GM10266 (cell line): ENCODE measurements at regions not wholly inside any gene's neighbourhood (a gene's known extent, or its start where the extent isn't known, plus 50 kb on each side); places are given as distances from the start of the nearest gene placed in this dataset.

ENCODE experiments used
- DNase-seq: peaks from one replicate; pipeline ENCODE4 v3.0.0; 2012; ENCODE audit errors: extremely low spot score
- TF ChIP-seq, protein P1 (sequence below): IDR thresholded peaks from 2 replicates; pipeline ENCODE4 v1.5.1; 2012; ENCODE audit warnings: mild to moderate bottlenecking, low read depth; ENCODE audit not compliant: control insufficient read depth, insufficient read depth; ENCODE audit errors: missing control alignments

DNA sequence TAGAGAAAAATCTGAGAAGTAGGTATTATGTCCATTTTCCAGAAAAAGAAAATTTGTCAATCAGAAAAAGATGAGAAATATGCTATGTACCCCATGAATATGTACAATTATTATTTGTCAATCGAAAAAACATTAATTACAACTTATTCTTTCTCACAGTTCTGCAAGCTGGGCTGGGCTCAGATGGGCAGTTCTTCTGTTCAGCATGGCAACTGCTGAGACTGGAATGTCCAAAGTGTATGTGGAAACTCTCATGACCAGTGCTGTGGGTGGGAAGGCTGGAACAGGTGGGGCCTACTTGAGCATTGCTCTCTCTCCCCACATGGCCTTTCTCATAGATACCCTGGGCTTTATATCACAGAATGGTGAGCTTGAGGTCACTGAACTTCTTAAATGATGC is 450.3 kb upstream of the TBX3 start:
- TF ChIP-seq, protein P1, sequence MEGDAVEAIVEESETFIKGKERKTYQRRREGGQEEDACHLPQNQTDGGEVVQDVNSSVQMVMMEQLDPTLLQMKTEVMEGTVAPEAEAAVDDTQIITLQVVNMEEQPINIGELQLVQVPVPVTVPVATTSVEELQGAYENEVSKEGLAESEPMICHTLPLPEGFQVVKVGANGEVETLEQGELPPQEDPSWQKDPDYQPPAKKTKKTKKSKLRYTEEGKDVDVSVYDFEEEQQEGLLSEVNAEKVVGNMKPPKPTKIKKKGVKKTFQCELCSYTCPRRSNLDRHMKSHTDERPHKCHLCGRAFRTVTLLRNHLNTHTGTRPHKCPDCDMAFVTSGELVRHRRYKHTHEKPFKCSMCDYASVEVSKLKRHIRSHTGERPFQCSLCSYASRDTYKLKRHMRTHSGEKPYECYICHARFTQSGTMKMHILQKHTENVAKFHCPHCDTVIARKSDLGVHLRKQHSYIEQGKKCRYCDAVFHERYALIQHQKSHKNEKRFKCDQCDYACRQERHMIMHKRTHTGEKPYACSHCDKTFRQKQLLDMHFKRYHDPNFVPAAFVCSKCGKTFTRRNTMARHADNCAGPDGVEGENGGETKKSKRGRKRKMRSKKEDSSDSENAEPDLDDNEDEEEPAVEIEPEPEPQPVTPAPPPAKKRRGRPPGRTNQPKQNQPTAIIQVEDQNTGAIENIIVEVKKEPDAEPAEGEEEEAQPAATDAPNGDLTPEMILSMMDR: no peak
- DNase-seq: no peak

DNA sequence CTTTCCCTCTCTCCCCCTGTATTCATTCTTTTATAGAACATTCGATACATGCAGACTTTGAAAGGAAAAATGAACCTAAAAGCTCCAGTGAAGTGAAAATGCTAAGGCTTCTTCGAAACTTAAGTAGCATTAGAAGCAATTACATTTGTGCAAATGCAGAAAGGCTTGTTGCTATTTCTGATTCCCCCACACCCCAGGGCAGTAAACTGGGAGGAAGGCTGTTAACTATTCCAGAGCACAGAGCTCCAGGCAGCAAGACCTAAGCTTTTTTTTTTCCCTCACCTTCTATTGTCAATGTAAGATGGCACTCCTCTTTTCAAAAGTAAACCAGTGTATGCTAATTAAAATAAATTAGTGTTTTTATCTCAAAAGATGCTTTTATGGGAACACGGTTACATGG is 448.9 kb upstream of the TBX3 start:
- DNase-seq: no peak
- TF ChIP-seq, protein P1: no peak

DNA sequence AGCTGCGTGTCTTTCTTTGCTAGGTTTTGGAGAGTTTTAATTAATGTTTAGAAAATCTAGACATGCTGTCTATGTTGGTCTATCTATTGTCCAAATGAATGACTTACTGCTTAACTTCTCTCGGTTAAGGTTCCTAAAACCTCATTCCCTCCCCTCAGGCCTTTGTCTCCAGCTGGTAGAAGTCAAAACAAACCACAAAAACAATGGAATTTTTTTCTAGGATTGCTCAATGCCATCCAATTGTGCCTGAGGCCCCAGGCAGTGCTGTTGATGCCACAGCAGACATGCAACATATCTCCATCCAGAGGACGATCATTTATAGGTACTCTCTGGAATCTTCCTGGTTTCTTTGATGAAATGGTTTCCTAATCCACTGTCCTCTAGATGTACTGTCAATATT is 448.2 kb upstream of the TBX3 start:
- TF ChIP-seq, protein P1: no peak
- no peak for DNase-seq

DNA sequence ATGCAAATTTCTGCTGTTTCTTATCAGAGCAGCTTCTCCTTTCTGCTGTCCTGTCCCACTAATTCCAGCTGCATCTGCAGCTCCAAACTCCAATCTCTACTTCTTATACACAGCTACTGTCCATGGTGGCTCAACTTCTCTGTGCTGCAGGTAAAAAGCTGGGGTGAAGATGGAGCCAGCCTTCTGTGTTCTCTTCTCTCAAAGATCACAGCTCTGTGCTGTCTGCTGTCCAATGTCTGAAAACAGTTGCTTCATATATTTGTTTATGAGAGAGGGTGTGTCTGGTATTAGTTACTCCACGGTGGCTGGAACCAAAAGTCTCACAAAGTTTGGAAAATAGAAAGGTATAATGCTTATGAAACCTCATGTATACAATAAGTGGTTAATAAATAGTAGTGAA is 445.8 kb upstream of the TBX3 start:
- no peak for DNase-seq
- TF ChIP-seq, protein P1: no peak

DNA sequence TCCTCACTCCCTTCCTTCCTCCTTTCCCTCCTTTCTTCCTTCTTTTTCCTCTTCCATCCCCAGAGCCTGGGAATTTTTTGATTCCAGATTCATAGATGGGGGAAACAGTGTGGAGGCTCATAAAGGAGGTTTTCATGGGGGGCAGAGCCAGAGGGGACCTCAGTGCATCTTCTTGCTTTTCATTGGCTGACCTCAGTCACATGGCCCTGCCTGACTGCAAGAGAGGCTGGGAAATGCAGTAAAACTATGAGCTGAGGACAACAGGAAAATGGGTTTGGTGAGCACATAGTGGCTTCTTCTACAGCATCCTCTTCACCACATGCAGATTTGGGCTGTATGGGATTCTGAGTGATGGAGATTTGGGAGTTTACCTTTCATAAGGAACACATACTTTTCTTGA is 437.1 kb upstream of the TBX3 start:
- DNase-seq: no peak
- TF ChIP-seq, protein P1: no peak

DNA sequence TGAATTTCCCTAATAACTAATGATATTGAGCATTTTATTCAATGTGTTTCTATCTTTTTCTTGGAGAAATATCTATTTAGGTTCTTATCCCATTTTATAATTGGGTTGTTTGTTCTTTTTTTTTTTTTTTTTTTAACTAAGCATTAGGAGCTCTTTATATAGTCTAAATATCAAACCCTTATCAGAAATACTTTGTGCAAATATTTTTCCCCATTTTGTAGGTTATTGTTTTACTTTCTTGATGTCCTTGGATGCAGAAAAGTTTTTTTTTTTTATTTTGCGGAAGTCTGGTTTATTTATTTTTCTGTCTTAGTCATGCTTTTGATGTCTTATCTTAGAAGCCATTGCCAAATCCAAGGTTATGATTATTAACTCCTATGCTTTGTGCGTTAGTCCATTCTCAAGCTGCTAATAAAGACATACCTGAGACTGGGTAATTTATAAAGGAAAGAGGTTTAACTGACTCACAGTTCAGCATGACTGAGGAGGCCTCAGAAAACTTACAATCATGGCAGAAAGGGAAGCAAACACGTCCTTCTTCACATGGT is 434.3 kb upstream of the TBX3 start:
- no peak for DNase-seq
- TF ChIP-seq, protein P1: no peak

DNA sequence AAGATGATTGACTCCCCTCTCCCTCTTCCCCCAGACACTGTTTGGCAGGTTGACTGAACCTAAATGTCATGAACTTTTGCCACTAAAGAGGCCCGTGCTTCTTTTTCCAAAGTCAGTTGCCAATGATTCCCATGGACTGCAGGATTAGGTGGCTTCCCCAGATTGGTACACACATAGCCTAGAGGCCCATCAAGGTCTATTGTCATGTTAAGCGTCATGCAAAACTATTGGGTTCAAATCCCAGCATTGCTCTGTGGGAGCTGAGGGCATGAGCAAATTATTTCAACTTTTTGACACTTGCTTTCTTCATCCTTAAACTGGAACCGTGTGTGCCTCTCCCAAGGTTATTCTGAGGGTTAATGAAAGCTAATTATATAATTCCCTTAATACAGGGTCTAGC is 430.2 kb upstream of the TBX3 start:
- TF ChIP-seq, protein P1: no peak

DNA sequence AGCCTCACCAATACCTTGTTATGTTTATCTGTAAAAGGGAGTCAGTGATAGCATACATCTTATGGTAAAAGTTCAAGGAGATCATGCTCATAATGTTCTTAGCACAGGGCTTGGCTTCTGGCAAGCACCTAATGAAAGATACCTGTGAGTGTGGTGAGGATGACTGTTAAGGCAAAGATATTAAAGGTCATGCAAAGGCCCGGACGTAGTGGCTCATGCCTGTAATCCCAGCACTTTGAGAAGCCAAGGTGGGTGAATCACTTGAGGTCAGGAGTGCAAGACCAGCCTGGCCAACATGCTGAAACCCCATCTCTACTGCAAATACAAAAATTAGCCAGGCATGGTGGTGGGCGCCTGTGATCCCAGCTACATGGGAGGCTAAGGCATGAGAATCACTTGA is 425.9 kb upstream of the TBX3 start:
- TF ChIP-seq, protein P1: no peak

More for the DNA sequence above, 430.2 kb upstream of the TBX3 start:
- no peak for DNase-seq

More for the DNA sequence above, 425.9 kb upstream of the TBX3 start:
- DNase-seq: no peak
